SK-N-SH treated with all-trans-retinoic acid at 6 μM for 48 hours (cell line): ENCODE measurements at regions not wholly inside any gene's neighbourhood (a gene's known extent, or its start where the extent isn't known, plus 50 kb on each side); places are given as distances from the start of the nearest gene placed in this dataset.

ENCODE experiments used
- ATAC-seq: fragments of 200-7000 bp; cut with Tn5 transposase; 3 replicates; pipeline ENCODE4 v1.9.1; 2020; ENCODE audit warnings: mild to moderate bottlenecking, moderate library complexity
- ARNTL ChIP-seq: fragments of 450-650 bp; formaldehyde crosslinking; IDR thresholded peaks from 2 replicates; pipeline ENCODE4 v1.5.0; 2020; ENCODE audit warnings: low read depth, mild to moderate bottlenecking, moderate library complexity, borderline replicate concordance
- CREB5 ChIP-seq: fragments of 250-450 bp; sonication (Bioruptor Pico); IDR thresholded peaks from 2 replicates; pipeline ENCODE4 v1.5.1; 2020; ENCODE audit warnings: low read depth, mild to moderate bottlenecking, moderate library complexity
- CSDC2 ChIP-seq: fragments of 250-450 bp; sonication (Bioruptor Pico); IDR thresholded peaks from 2 replicates; pipeline ENCODE4 v1.5.0; 2020; ENCODE audit warnings: mild to moderate bottlenecking, moderate library complexity
- CSRNP3 ChIP-seq: fragments of 250-450 bp; sonication (Bioruptor Pico); IDR thresholded peaks from 2 replicates; pipeline ENCODE4 v1.5.1; 2021; ENCODE audit warnings: mild to moderate bottlenecking, moderate library complexity
- ESRRG ChIP-seq: fragments of 250-450 bp; sonication (Bioruptor Pico); IDR thresholded peaks from 2 replicates; pipeline ENCODE4 v1.6.1; 2021; ENCODE audit warnings: mild to moderate bottlenecking
- GLIS3 ChIP-seq: fragments of 250-450 bp; sonication (Bioruptor Pico); IDR thresholded peaks from 2 replicates; pipeline ENCODE4 v1.5.0; 2020; ENCODE audit warnings: mild to moderate bottlenecking, moderate library complexity
- ISL1 ChIP-seq: fragments of 250-450 bp; sonication (Bioruptor Pico); IDR thresholded peaks from 2 replicates; pipeline ENCODE4 v2.1.2; 2022; ENCODE audit warnings: mild to moderate bottlenecking, moderate library complexity
- POU6F1 ChIP-seq: fragments of 250-450 bp; sonication (Bioruptor Pico); IDR thresholded peaks from 2 replicates; pipeline ENCODE4 v1.8.0; 2021; ENCODE audit warnings: low read depth, mild to moderate bottlenecking, moderate library complexity, borderline replicate concordance
- PPARA ChIP-seq: fragments of 250-450 bp; sonication (Bioruptor Pico); IDR thresholded peaks from 2 replicates; pipeline ENCODE4 v1.5.0; 2020; ENCODE audit warnings: mild to moderate bottlenecking, borderline replicate concordance
- RARB ChIP-seq: fragments of 250-450 bp; sonication (Bioruptor Pico); IDR thresholded peaks from 2 replicates; pipeline ENCODE4 v1.8.0; 2021; ENCODE audit warnings: mild to moderate bottlenecking, moderate library complexity
- SNAI2 ChIP-seq: fragments of 250-450 bp; sonication (Bioruptor Pico); IDR thresholded peaks from 2 replicates; pipeline ENCODE4 v1.5.0; 2020; ENCODE audit warnings: mild to moderate bottlenecking, moderate library complexity
- TCF4 ChIP-seq: fragments of 250-450 bp; sonication (Bioruptor Pico); IDR thresholded peaks from 2 replicates; pipeline ENCODE4 v1.8.0; 2021; ENCODE audit warnings: mild to moderate bottlenecking, moderate library complexity, borderline replicate concordance
- TOX ChIP-seq: fragments of 250-450 bp; sonication (Bioruptor Pico); IDR thresholded peaks from 2 replicates; pipeline ENCODE4 v1.8.0; 2021; ENCODE audit warnings: mild to moderate bottlenecking, moderate library complexity, borderline replicate concordance
- TSHZ2 ChIP-seq: fragments of 250-450 bp; sonication (Bioruptor Pico); IDR thresholded peaks from 2 replicates; pipeline ENCODE4 v1.5.0; 2020; ENCODE audit warnings: mild to moderate bottlenecking, moderate library complexity
- ZC3H10 ChIP-seq: fragments of 250-450 bp; sonication (Bioruptor Pico); IDR thresholded peaks from 2 replicates; pipeline ENCODE4 v1.5.1; 2021; ENCODE audit warnings: mild to moderate bottlenecking, moderate library complexity
- ZFP3 ChIP-seq: fragments of 250-450 bp; sonication (Bioruptor Pico); IDR thresholded peaks from 2 replicates; pipeline ENCODE4 v1.5.0; 2020; ENCODE audit warnings: mild to moderate bottlenecking, moderate library complexity
- ZFP30 ChIP-seq: fragments of 450-650 bp; formaldehyde crosslinking; IDR thresholded peaks from 2 replicates; pipeline ENCODE4 v1.5.0; 2022; ENCODE audit warnings: mild to moderate bottlenecking, moderate library complexity
- ZNF565 ChIP-seq: fragments of 450-650 bp; formaldehyde crosslinking; conservative IDR thresholded peaks from 2 replicates; pipeline ENCODE4 v1.5.0; 2020; ENCODE audit warnings: low read depth, mild to moderate bottlenecking, moderate library complexity
- ZNF70 ChIP-seq: fragments of 450-650 bp; formaldehyde crosslinking; IDR thresholded peaks from 2 replicates; pipeline ENCODE4 v1.5.0; 2020; ENCODE audit warnings: mild to moderate bottlenecking, moderate library complexity
- ZNF8 ChIP-seq: fragments of 450-650 bp; formaldehyde crosslinking; IDR thresholded peaks from 2 replicates; pipeline ENCODE4 v1.5.0; 2020; ENCODE audit warnings: mild to moderate bottlenecking, moderate library complexity

- TF ChIP-seq POU6F1 (CRISPR knock-in tag), result no peak
Measured at GRCh38 chr16:35744084-35744483, 2284.7 kb downstream of the TP53TG3F start (continued).

- no peak for TF ChIP-seq RARB (CRISPR knock-in tag)
- no peak for TF ChIP-seq CREB5 (CRISPR knock-in tag)
- TF ChIP-seq ARNTL (CRISPR knock-in tag), result no peak
- TF ChIP-seq ZNF70, result no peak
- TF ChIP-seq POU6F1 (CRISPR knock-in tag), result no peak
- no peak for TF ChIP-seq ZNF565 (CRISPR knock-in tag)
- no peak for ATAC-seq
Measured at GRCh38 chr16:35744726-35745125, 2285.3 kb downstream of the TP53TG3F start.

GRCh38 chr16:35745191-35745590, 2285.8 kb downstream of the TP53TG3F start:
- ATAC-seq, result no peak
- TF ChIP-seq ZNF8 (CRISPR knock-in tag) (no peak), SNAI2 (CRISPR knock-in tag) (no peak), GLIS3 (CRISPR knock-in tag) (no peak), POU6F1 (CRISPR knock-in tag) (no peak), ISL1 (no peak), ZFP3 (no peak), TSHZ2 (CRISPR knock-in tag) (no peak), TCF4 (CRISPR knock-in tag) (no peak)

- no peak for ATAC-seq
- TF ChIP-seq PPARA, result no peak
- no peak for TF ChIP-seq RARB (CRISPR knock-in tag)
- no peak for TF ChIP-seq CSRNP3 (CRISPR knock-in tag)
- TF ChIP-seq ZNF8 (CRISPR knock-in tag), result no peak
- TF ChIP-seq SNAI2 (CRISPR knock-in tag), result no peak
- no peak for TF ChIP-seq ZFP30 (CRISPR knock-in tag)
- no peak for TF ChIP-seq ARNTL (CRISPR knock-in tag)
- no peak for TF ChIP-seq ZC3H10
- no peak for TF ChIP-seq TOX (CRISPR knock-in tag)
- TF ChIP-seq CREB5 (CRISPR knock-in tag), result no peak
- no peak for TF ChIP-seq ESRRG
- no peak for TF ChIP-seq CSDC2 (CRISPR knock-in tag)
Measured at GRCh38 chr16:35745821-35746248, 2286.4 kb downstream of the TP53TG3F start.
